HS-5 (cell line): ENCODE measurements at regions not wholly inside any gene's neighbourhood (a gene's known extent, or its start where the extent isn't known, plus 50 kb on each side); places are given as distances from the start of the nearest gene placed in this dataset.
"Not testable (repeated sequence)": the region's sequence is repeated elsewhere in the genome, so short reads cannot be mapped to it uniquely, and the experiment has no call there.

Experiments used
- DNase-seq: peaks from one replicate; pipeline ENCODE4 v3.0.0-alpha.2; 2012; ENCODE audit warnings: low read depth

DNA sequence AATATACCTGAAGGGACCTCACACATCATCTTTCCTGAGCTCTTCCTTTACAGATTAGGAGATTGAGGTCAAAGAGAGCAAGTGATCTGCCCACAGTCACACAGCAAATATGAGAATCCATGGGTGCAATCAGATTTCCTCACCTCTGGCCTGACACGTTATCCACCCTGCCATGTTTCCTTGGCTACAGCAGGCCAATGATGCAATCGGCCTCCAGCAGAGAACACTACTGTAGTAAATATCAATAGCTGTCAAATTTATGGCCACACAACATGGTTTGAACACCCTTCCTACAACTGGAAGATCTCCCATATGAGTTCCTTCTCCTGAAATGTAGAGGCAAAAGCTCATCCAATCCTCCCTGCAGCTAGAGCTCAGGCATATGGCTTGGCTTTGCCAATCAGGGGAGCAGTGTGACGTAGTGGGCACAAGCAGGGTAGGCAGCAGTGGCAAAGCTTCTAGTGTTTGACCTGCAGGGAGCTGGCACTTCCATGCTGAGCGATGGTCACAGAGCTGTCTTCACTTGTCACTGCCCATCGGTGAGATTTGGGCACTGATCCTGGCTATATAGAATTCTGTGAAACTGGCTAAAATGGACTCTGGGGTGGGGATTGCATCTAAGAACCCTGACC is 271.3 kb downstream of the TJP1 start:
- DNase-seq = no peak

GRCh38 chr15:29548006-29548405 is 274.3 kb downstream of the TJP1 start:
- DNase-seq = no peak

DNA sequence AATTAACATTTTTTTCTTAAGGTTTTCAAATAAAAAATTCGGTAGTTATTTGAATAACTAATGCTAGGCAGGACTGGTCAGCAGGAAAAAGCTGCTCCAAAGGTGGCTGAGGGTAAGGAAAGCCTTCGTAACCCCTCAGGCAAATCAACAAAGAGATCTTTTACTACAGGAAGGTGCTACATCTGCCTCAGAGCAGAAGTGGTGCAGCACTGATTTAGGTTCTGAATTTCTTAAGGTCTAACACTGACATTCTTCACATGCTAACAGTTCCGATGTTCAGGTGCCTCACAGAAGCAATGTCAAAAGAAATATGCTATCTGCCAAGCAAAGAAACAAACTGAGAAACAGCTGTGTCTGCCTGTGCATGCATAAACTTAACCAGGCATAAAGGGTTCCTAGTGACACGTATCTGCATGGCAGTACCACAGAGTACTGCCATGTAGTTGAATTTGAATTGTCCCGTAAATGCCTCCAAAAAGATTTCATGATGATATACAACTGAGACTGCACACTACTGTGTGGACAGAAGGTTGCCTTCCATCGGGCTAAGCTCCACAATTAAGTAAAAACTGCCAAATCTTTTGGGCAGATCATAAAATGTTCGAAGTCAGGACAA is 275.0 kb upstream of the NSMCE3 start:
- DNase-seq = no peak

GRCh38 chr15:29542994-29543393 is 273.4 kb upstream of the NSMCE3 start:
- no peak for DNase-seq

DNA sequence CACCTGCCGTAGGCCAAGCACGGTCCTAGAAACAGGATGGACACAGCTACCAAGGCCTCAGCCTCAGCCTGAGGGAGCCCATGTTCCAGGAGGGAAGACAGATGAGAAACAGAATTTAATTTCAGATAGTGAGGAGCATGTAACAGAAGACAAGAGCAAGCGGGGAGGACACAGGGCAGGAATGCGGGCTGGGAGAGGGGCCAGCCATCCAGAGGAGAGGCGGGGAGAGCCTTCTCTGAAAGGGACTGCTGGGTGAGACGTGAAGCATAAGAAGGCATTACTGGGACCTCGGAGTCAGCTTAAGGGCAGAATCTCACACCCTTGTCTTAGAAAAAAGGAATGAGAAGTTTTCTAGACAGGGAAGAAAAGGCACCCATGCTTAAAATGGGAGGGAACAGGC is 271.7 kb upstream of the NSMCE3 start:
- no peak for DNase-seq

DNA sequence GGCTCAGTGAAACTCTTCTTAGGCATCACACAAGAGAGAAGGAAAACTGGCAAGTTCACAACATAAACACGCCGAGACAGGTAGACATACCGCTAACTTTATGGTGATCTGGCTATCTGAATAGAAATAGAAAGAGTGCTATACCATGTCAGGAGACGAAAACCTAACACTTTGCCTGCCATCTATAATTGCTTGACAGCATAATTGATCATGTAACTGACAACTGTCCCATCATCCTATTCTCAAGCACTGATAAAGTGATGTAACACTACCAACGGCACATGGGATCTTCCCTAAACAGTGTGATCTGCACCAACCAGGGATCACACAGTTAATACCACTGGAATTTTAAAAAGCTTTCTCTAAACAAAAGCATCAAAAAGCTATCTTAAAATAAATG is 270.9 kb upstream of the NSMCE3 start:
- DNase-seq = no peak

GRCh38 chr15:29539736-29540135 is 270.1 kb upstream of the NSMCE3 start:
- DNase-seq = no peak

DNA sequence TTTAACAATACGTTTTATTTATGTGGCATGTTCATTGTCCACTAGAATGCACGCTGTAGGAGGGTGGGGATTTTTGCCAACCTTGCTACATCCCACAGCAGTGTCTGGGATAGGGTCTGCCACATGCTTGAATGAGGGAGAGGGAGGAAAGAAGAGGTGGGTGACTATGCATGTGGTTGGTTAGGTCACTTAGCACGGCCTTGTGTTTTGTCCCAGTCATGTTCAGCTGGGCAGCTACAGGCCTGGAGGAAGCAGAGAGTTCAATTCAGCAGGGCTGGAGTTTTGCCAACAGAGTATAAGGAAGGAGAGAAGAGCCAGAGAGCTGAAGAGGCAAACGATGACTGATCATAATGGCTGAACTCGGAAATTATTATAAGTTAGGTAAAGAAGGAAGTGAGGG is 268.4 kb upstream of the NSMCE3 start:
- no peak for DNase-seq

- DNase-seq = no peak
Measured at GRCh38 chr15:29535952-29536351, 266.3 kb upstream of the NSMCE3 start.

- DNase-seq = no peak
Measured at GRCh38 chr15:29534378-29534777, 264.8 kb upstream of the NSMCE3 start.

DNA sequence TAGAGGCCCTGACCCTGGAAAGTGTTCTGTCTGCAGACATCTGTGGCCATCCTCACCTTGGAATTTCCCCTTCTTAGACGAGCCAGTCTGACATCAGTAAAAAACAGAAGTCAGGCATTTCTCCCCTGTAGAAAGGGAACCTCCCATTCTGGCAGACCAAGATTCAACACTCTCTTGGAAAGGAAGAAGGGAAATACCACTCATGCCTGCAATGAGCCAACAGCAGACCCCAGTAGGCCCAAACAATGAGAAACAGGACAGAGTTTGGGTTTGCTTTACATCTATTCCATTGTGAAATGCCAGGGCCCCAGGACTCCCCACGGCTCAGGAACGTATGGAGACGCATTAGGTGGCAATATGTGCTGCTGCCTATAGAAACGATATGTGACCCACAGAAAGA is 264.0 kb upstream of the NSMCE3 start:
- no peak for DNase-seq

- no peak for DNase-seq
Measured at GRCh38 chr15:29532296-29532695, 262.7 kb upstream of the NSMCE3 start.

DNA sequence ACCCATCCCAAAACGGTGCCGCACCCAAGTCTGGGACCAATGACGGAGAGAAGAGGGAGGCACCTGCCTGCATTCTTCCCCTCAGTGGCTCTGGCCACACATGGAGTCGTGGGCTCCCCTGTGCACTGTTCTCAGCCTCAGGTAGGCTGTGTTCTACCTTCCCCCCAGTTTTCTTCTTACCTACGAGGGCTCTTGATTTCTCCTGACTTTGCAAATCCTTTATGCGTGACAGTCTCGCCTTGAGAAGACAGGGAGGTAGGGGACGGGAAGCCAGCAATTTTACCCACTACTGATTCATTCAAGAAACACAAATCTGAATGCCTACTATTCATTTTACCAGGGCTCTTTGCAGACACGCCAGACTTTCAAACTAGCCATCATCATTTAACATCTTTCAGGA is 261.3 kb upstream of the NSMCE3 start:
- DNase-seq = no peak

- no peak for DNase-seq
Measured at GRCh38 chr15:29529043-29529442, 259.4 kb upstream of the NSMCE3 start.

GRCh38 chr15:29528276-29528675 is 258.7 kb upstream of the NSMCE3 start:
- DNase-seq = no peak

GRCh38 chr15:29526802-29527201 is 257.2 kb upstream of the NSMCE3 start:
- no peak for DNase-seq

DNA sequence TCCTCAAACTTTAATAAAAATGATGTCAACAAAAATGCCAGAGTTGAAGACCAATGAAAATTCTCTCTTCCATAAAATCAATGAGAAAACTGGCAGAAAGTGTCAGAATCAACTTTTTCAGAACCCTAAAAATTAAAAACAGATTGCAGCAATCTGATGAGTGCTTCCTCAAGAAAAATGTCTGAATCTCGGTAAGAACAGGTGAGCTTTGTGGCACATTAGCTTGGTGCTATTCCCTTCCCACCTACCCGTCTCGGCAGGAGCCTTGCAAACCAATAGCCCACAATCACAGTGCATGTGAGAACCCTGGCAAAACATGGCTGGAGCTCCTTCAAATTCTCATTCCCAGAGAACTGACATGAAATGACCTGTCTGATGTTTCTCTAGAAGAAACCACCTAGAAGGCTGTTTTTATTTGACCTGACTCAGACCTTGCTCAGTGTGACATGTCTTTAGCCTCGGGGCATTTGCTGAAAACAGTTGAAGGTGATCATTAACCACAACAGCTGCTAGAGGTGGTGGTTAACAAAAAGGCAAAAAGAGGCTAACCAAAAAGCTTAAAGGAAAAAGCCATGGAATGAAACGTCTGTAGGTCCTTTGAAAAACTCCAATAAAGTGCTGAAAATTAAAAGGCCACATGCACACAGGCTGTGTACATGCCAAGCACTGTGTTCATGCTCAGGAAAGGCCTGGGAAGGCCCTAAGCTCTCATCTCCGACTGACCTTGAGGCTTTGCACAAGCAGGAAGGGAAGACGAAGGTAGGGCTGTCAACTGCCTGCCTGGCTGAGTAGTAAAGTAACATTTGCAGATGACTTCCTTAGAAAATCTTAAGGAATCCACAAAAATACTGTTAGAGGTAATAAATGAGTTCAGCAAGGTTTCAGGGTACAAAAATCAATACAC is 253.0 kb upstream of the NSMCE3 start:
- no peak for DNase-seq

GRCh38 chr15:29518442-29518841 is 248.8 kb upstream of the NSMCE3 start:
- no peak for DNase-seq

DNA sequence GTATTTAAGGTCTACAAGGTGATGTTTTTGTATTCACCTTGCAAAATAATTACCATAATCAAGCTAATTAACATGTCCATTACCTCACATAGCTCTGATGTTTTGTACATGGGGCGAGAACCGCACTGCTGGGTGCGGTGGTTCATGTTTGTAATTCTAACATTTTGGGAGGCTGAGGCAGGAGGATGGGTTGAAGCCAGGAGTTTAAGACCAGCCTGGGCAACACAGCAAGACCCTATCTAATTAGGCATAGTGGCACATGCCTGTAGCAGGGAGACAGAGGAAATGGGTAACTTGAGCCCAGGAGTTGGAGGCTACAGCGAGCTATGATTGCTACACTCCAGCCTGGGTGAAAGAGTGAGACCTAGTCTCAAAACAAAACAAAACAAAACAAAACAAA is 248.2 kb upstream of the NSMCE3 start:
- no peak for DNase-seq

- no peak for DNase-seq
Measured at GRCh38 chr15:29516929-29517328, 247.3 kb upstream of the NSMCE3 start.

DNA sequence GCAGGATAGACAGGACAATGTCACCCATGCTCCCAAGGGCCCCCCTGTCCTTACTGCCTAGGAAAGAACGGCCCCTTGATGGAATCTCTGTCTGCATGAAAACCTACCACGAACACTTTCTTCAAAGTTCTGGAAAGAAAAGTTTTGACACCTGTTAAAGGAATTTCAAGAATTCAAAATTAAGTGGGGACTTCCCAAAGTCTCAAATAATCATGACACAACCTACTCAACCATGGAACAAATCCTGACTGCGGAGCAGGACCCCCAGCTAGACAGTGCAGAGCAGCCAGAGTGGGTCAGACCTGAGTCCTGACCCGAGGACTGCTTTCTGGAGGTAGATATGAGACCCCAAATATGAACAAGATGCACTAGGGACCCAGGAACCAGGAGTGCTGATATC is 245.3 kb upstream of the NSMCE3 start:
- no peak for DNase-seq

- no peak for DNase-seq
Measured at GRCh38 chr15:29511663-29512062, 242.0 kb upstream of the NSMCE3 start.

DNA sequence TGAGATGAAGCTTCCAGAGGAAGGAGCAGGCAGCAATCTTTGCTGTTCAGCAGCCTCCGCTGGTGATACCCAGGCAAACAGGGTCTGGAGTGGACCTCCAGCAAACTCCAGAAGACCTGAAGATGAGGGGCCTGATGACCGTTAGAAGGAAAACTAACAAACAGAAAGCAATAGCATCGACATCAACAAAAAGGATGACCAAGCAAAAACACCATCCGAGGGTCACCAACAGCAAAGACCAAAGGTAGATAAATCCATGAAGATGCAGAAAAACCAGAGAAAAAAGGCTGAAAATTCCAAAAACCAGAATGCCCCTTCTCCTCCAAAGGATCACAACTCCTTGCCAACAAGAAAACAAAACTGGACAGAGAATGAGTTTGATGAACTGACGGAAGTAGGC is 235.9 kb upstream of the NSMCE3 start:
- DNase-seq = not testable (repeated sequence)
